HG03196 (cell line): ENCODE measurements at regions not wholly inside any gene's neighbourhood (a gene's known extent, or its start where the extent isn't known, plus 50 kb on each side); places are given as distances from the start of the nearest gene placed in this dataset.

Experiments used
- ATAC-seq: cut with Tn5 transposase; IDR thresholded peaks from one replicate; pipeline ENCODE4 v1.9.1; 2021; ENCODE audit not compliant: unreplicated experiment

- ATAC-seq, result no peak
Measured at GRCh38 chr2:204012072-204012653, 75.6 kb downstream of the ICOS start.

- ATAC-seq, result no peak
Measured at GRCh38 chr2:204015118-204015843, 78.7 kb downstream of the ICOS start.

- no peak for ATAC-seq
Measured at GRCh38 chr2:204018717-204019116, 82.2 kb downstream of the ICOS start.

DNA sequence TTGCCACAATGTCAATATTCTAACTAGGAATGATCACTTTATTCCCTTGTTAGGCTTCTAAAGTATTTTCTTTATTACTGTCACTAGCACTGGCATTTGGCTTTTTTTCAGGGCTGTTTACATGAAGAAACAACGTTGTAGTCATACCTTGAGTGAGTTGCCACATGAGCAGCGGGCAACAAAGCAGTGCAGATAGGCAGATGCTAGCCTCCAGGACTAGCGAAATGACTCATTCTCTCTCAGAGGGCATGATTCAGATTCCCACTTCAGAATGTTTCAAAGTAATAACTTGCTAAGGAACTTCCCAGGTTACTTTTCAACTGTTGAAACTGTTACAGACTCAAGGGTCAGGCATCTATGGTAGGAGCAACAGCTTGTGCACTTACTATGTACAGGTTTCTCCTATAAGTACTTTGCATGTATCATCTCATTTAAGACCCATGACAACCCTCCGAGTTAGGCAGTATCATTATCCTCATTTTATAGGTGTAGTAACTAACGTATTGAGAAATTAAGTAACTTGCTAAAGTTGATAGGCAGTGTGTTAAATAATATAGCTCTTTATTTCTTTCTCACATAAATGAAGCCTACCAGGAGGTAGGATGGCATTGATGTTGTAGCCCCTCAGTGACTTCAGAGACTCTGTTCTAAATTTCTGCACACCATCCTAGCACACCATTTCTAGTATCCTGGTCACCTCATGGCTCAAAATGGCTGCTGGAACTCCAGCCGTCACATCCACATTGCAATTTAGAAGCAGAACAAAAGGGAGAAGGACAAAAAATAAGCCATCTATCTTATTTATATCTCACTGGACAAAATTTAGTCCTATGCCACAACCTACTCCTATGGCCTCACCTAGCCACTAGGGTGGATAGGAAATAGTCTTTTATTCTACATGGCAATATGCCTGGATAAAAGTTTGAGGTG lies 83.3 kb downstream of the ICOS start:
- peak; percentile 90 for ATAC-seq

DNA sequence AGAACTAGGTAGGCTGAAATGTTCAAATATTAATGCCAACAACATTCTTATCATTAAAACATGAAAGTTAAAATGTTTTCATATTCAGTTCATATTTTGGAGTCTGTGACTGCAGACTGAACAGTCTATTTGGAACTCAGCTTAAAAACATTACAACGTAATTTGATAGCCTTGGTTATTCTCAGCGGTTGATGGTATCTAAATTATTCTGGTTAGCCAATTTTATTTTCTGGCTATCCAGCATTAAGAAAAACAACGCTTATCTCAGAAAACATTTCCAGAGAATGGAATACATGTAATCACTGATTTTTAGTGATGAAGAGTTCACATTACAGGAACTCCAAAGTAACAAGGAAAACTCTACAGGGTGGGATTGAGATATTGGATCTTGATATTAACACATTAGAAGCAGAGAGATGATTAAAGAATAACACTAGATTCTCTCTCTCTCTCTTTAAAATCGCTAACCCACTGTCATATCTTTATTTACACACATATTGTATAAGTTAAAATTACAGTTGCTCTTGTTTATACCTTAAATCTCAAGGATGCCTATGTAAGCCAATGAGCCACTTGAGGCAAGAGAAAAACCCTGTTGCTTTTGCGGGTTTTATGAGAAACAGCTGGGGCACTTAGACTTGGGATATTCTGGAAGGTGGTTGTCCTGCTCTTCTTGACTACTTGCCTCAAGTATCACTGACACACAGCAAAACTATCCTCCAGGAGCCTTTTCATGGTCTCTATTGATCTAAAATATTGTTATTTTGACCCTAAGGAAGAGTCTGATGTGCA lies 84.9 kb downstream of the ICOS start:
- ATAC-seq, result no peak

DNA sequence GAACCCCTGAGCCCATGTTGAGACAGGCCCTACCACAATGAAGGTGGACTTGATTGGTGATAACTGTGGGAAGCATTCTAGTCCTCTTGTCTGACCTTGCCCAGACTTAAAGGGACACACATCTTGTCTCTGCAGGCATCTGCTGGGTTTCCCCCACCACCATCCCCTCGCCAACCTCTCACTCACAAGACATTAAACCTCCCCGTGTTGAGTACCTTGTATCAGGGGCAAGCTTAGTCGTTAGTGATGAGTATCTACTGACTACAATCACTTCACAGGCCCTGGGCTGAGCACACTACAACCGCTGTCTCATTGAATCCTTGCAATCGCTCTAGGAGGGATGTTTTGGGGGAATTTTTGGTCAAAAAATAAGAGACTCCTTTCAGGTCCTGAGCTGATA lies 86.0 kb downstream of the ICOS start:
- ATAC-seq, result no peak

DNA sequence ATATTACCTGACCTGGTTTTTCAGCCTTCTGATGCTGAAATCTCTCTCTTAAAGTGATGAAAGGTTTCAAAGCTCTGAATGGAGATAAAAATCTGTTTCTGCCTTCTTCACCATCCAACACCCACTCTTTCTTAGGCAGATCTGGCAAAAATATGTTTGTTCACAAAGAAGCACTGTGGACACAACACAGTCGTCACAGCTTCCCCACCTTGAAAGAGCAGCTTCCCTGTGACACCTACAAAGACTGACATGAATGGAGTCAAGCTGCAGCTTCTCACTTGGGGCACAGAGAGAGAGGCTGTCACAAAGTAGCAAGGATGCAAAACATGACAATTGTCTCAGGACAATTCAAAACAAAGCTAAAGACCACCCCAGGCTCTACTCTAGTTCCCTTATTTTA lies 86.5 kb downstream of the ICOS start:
- no peak for ATAC-seq

DNA sequence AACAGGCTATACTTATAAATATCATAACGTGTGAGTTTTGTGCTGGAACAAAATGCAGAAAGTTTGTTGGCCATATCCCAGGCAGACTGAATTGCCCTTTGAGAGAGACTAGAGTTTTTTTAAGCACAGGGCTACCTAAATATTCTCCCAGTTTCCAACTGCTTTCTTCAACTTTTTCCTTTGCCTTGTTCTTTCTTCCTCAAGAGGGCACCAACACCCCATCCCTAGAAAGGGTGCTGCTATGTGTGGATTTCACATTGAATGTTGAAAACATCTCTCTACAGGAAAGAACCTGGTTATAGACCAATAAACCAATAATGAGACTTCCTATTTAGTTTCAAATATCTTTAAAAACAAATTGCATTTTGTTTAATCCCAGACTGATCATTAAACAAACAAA lies 87.9 kb downstream of the ICOS start:
- ATAC-seq, result no peak

DNA sequence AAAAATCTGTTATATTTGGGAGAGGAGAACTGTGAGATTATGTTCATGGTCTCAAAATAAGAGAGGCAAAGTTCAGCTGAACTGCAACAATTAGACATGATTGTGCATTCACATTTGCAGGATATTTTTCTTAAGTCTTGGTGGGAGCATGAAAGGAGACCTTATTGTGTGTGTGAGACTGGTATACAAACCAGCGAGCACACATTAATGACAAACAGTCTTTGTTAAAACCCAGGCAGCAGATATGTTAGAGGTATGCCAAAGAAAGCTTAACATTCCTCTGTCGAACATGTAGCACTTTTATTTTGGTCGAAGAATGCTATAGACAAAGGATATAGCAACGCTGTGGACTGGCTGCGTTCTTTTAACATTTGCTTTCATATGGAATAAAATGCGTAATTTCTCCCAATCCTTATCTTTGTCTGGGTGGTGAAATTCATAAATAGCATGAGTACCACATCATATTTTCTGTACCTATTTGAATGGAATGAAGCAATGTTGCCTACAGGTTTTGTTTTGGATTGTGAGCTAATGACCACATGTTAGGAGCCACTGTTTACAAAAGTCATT lies 88.4 kb downstream of the ICOS start:
- no peak for ATAC-seq

DNA sequence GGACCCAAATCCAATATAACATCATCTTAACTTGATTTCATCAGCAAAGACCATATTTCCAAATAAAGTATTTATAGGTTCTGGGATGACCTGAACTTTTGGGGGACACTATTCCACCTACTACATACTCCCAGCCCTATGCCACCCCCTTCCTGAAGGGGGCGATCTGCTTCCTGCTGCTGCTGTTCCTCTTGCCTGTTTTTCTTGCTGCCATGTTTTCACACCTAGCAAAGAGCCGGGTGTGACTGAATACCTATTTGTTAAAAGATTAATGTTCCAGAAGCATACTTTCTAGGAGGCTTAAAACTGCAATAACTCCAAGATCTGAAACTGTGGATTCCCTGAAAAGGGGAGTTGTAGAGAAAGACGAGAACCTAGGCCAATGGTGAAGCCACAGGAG lies 89.7 kb downstream of the ICOS start:
- ATAC-seq, result no peak

DNA sequence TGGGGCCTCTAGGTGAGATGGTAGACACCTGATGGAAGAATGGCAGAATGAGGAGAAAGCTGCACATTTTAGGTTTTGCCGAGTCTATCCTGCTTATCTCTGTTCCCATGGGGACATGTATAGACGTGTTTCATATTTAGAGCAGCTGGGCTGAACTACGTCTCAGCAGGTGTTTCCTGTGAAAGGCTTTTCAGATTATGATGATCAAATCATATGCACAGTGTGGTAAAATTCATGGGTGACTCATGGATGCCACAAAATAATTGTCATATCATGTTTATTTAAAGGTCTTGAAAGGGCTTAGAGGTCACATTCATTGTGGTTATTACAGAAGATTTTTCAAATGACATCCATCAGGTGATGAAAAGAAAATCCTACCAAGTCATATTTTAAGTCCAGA lies 90.5 kb downstream of the ICOS start:
- peak; percentile 92 for ATAC-seq

DNA sequence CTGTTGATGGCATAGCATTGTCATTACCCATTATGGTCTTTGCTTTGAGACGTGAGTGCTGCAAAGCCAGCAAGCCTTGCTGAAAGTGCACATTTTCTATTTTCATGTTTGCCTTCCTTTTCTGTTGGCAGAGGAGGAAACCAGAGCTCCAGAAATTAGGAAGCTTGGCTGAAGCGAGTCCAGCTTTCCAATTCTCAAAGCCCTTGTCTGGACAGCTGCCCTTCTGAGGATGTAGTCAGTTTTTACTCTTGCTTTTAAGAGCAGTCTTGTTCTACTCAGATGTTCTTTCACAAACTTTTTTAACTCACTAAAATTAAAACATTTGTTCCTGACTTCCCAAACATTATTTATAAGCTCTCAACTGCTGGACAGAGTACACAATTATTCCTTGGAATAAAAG lies 93.8 kb downstream of the ICOS start:
- ATAC-seq, result no peak

DNA sequence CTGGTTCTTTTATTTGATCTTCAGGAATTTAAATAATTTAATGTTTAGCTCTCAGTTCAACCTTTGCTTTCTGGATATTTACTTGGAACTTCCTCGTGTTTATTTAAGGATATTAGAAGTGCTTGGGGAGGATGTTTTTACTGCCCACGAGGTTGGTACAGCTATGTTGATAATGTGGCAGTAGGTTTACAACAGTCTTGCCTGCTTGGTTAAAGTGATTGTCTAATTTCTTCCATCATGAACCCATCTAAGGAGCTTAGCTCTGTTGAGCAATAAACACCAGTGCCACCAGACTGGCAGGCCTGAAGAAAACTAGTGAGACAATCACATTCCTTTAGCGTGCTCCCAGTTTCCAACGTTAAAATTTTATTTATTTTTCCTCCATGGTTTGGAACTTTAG lies 94.5 kb downstream of the ICOS start:
- ATAC-seq, result no peak

DNA sequence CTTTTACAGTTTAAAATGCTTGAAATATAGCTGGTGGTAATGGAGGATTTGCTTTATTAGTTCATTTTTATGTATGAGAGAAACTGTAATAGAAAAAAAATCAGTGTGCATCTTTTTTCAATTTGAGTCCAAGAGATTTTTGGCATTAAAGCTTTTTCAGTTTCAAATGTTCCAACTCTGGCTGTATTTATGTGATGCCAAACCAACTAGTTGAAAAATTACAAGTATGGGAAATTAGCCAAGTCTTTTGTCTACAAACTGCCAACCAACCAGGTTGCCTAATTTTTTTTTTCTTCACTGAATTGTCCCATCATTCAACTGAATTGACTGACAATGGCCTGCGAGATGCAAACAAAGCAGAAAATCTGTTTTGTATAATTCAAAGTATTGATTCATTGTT lies 95.7 kb downstream of the ICOS start:
- no peak for ATAC-seq

DNA sequence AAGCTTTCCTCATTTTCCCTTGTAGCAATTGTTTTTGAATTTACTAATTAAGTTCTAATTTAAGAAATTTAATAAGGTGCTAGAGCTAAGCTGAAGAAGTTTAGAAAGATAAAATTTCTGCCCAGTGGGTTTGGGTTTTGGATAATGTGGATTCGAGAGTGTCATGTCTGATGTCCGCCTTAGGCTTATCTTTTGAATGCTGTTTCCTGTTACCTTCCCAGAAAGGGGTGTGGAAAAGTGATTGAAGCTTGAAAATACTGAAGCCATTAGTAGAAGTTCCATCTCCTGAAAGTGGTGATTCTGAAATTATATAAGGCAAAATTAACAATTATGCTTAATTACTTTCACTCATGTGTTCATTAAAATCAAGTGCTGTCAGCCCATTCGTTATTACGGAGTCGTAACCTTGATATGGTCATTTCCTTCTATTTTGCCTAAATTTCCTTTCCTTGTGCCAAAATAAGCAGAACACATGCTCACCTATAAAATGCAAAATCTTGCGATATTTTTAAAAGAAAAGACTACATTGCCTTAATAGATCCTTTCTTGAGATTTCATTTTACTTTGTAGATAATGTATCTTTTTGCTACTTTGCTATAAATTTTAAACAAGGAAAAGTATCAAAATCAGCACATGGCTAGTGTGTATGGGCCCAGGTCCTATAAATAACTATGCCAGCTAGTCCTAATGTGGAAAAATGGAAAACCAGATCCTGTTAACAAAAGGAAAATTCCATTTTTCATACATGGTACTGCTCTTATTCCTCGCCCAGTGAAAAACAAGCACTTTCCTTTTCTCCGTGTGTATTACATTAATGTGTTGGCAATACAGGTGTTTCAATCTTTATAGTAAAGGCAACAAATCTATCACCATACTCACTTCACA lies 97.3 kb downstream of the ICOS start:
- no peak for ATAC-seq

GRCh38 chr2:204036706-204037105 lies 100.1 kb downstream of the ICOS start:
- ATAC-seq, result no peak

DNA sequence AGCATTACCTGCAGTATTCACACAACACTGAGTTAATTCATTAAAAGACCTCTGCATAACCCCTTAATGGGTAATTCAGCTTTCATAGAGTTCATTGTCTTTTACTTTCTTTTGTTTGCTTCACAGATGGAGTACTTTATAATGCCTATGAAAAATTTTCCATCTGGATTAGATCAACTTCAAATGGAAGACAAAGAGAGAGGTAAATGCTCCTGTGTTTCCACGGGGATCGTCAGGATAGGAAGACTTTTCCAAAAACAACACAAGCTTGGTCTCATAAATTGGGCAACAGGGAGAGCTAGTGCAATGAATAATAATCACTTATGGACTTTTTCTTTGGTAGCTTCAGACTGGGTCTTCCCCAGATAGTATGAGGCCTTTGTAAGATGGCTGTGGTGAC lies 100.7 kb downstream of the ICOS start:
- no peak for ATAC-seq

DNA sequence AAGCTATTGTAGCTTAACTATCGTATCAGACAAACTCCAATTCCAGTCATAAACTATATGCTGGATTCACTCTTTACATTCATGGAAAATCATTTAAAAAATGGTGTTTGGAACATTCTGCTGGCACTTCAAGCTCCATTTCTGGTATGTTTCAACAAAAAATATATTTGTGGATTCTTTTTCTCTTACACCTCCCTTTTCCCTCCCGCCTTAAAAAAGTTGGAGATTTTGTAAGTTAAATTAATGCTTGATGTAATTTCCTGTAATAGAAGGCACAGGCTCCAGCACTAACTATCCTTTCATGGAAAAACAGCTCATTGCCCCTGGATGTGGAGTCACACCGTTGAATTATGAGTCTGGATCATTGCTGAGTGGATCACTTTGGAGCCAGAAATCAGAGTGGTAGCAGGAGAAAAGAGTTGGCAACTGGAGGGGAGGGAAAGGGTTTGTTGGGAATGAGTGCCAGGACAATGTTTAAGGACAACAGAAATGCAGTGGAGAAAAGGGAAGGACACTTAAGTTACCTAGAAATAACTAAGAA lies 102.8 kb downstream of the ICOS start:
- ATAC-seq, result no peak

DNA sequence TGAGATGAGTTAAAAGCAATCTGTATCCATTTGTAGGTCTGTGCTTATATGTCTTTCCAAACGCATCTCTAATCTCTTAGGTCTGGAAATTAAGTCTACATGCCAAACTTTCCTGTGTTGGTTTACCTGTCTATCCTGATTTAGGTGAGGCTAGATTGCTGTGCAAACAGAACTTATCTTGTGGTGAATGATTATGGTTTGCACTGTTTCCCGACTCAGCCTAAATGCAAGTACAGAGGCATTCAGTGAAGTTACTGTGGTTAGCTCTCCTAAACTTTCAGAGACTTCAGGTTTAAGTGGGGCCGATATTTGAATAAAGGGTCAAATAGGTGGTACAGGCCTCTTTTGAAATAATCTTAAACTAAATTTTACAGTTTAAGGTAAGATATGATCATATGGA lies 103.5 kb downstream of the ICOS start:
- ATAC-seq, result no peak

- ATAC-seq, result no peak
Measured at GRCh38 chr2:204042401-204042800, 105.8 kb downstream of the ICOS start.
